ENCODE measurements at regions not wholly inside any gene's neighbourhood (a gene's known extent, or its start where the extent isn't known, plus 50 kb on each side); places are given as distances from the start of the nearest gene placed in this dataset.

GRCh38 chr4:157634057-157634456 is 413.5 kb downstream of the GRIA2 start:
- TF ChIP-seq EZH2phosphoT487 (IDR thresholded peaks at IDR 0.05; ENCODE audit: borderline replicate concordance, low read length), result no peak
- TF ChIP-seq CTCF (IDR thresholded peaks at IDR 0.05; ENCODE audit: low read depth, low read length, poor library complexity, severe bottlenecking), result no peak

Measured in DOHH2 (cell line).